SK-N-MC (cell line): ENCODE measurements at regions not wholly inside any gene's neighbourhood (a gene's known extent, or its start where the extent isn't known, plus 50 kb on each side); places are given as distances from the start of the nearest gene placed in this dataset.

Experiments used
- EZH2 ChIP-seq: fragments of 200-600 bp; sonication (generic); IDR thresholded peaks from one replicate; pipeline ENCODE4 v1.6.1; 2017; ENCODE audit warnings: antibody characterized with exemption
- POLR2AphosphoS5 ChIP-seq: IDR thresholded peaks from 2 replicates; pipeline ENCODE4 v1.6.1; 2012; ENCODE audit warnings: mild to moderate bottlenecking, low read depth, low read length, borderline replicate concordance

- no peak for TF ChIP-seq POLR2AphosphoS5
- TF ChIP-seq EZH2: no peak
Measured at GRCh38 chr15:46416544-46416943, 781.7 kb downstream of the SQOR start.
